NK-92 treated with Interleukin-12 subunit alpha and Interleukin-12 subunit beta, amount 100 ng/mL, for 24 hours (cell line): ENCODE measurements at regions not wholly inside any gene's neighbourhood (a gene's known extent, or its start where the extent isn't known, plus 50 kb on each side); places are given as distances from the start of the nearest gene placed in this dataset.
"Not testable (repeated sequence)": the region's sequence is repeated elsewhere in the genome, so short reads cannot be mapped to it uniquely, and the experiment has no call there.

Experiments
- DNase-seq: peaks from one replicate; lab custom pipeline; 2025; lab: John Stamatoyannopoulos, UW

GRCh38 chr12:90690120-90690519 lies 264.9 kb downstream of the CCER1 start:
- DNase-seq, result no peak

GRCh38 chr12:90687682-90688081 lies 267.3 kb downstream of the CCER1 start:
- DNase-seq, result not testable (repeated sequence)

GRCh38 chr12:90683871-90684270 lies 271.1 kb downstream of the CCER1 start:
- no peak for DNase-seq

- no peak for DNase-seq
Observed at GRCh38 chr12:90682398-90682797, 272.6 kb downstream of the CCER1 start.

GRCh38 chr12:90679674-90680073 lies 275.3 kb downstream of the CCER1 start:
- DNase-seq, result no peak

- DNase-seq, result no peak
Observed at GRCh38 chr12:90677552-90677951, 277.4 kb downstream of the CCER1 start.

- no peak for DNase-seq
Observed at GRCh38 chr12:90677055-90677454, 277.9 kb downstream of the CCER1 start.

GRCh38 chr12:90675106-90675505 lies 279.9 kb downstream of the CCER1 start:
- no peak for DNase-seq

GRCh38 chr12:90672081-90672480 lies 282.9 kb downstream of the CCER1 start:
- DNase-seq, result no peak

GRCh38 chr12:90663949-90664348 lies 291.0 kb downstream of the CCER1 start:
- not testable (repeated sequence) for DNase-seq

GRCh38 chr12:90659060-90659459 lies 295.9 kb downstream of the CCER1 start:
- no peak for DNase-seq

GRCh38 chr12:90653040-90653439 lies 301.9 kb downstream of the CCER1 start:
- no peak for DNase-seq

- DNase-seq, result no peak
Observed at GRCh38 chr12:90652280-90652679, 302.7 kb downstream of the CCER1 start.

- DNase-seq, result no peak
Observed at GRCh38 chr12:90645181-90645580, 309.8 kb downstream of the CCER1 start.

GRCh38 chr12:90631591-90632212 lies 323.3 kb downstream of the CCER1 start:
- no peak for DNase-seq

GRCh38 chr12:90630006-90630405 lies 325.0 kb downstream of the CCER1 start:
- no peak for DNase-seq

GRCh38 chr12:90628213-90628612 lies 326.8 kb downstream of the CCER1 start:
- DNase-seq, result no peak

- no peak for DNase-seq
Observed at GRCh38 chr12:90627180-90627896, 327.6 kb downstream of the CCER1 start.

GRCh38 chr12:90622431-90622830 lies 332.5 kb downstream of the CCER1 start:
- no peak for DNase-seq

GRCh38 chr12:90621927-90622326 lies 333.0 kb downstream of the CCER1 start:
- DNase-seq, result no peak

GRCh38 chr12:90619943-90620342 lies 335.0 kb downstream of the CCER1 start:
- no peak for DNase-seq

- DNase-seq, result no peak
Observed at GRCh38 chr12:90618586-90618985, 336.4 kb downstream of the CCER1 start.

GRCh38 chr12:90611891-90612290 lies 343.1 kb downstream of the CCER1 start:
- no peak for DNase-seq

- no peak for DNase-seq
Observed at GRCh38 chr12:90611048-90611447, 343.9 kb downstream of the CCER1 start.
